HG03159 (cell line): ENCODE measurements at regions not wholly inside any gene's neighbourhood (a gene's known extent, or its start where the extent isn't known, plus 50 kb on each side); places are given as distances from the start of the nearest gene placed in this dataset.
"Not testable (repeated sequence)": the region's sequence is repeated elsewhere in the genome, so short reads cannot be mapped to it uniquely, and the experiment has no call there.

Experiments
- ATAC-seq: cut with Tn5 transposase; IDR thresholded peaks from one replicate; pipeline ENCODE4 v1.9.1; 2021; ENCODE audit warnings: mild to moderate bottlenecking, moderate library complexity; ENCODE audit not compliant: unreplicated experiment

DNA sequence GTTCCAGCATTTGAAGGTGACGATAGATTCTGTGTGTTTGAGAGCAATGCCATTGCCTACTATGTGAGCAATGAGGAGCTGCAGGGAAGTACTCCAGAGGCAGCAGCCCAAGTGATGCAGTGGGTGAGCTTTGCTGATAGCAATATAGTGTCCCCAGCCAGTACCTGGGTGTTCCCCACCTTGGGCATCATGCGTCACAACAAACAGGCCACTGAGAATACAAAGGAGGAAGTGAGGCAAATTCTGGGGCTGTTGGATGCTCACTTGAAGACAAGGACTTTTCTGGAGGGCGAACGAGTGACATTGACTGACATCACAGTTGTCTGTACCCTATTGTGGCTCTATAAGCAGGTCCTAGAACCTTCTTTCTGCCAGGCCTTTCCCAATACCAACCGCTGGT is 142.0 kb downstream of the PLS3 start:
- no peak for ATAC-seq

DNA sequence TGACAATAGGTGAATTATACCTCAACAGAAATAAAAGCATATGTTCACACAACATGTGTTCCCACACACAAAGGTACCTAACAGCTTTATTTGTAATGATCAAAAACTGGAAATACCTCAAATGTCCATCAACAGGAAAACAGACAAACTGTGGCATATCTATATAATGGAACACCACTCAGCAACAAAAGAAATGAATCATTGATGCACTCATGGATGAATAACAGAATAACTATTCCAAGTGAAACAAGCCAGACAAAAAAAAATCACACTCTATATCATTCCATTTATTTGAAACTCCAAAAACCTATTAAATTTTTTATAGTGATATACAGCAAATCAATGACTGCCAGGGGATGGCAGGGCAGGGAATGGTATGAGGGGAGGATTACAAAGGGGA is 148.1 kb downstream of the PLS3 start:
- ATAC-seq: no peak

DNA sequence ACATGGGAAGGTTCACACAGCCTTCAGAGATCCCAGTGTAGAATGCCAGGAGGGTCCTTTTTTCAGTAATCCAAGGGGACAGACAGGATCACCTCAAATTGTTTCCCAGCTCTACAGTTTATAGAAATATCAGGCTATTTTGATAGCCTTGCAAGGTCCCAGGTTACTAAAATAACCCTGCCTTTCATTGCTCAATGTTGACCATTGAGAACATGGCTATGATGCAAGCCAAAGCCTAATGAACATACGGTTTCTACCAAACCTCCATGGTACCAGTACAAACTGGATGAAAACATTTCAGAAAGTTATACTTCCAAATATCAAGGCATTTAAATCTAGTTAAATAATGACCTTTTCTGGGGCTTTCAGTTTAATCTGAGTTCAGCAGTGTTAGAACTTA is 151.5 kb downstream of the PLS3 start:
- ATAC-seq: no peak

DNA sequence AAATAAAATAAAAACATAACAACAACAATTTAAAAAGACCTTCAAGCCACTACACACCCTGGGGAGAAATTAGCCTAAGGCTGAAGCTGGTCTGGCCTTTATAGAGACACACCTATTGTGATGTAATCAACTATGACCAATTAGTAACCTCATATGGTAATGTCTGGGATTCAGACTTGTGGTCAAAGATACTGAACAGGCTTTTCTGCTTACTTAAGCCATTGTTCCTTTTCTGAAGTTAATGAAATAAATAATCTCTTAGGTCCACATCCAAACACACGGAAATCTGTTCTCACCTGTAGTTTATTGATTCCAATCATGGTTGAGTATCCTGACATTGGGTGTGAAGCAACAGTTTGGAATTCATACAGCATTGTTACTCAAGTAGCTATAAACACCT is 152.5 kb downstream of the PLS3 start:
- ATAC-seq: no peak

DNA sequence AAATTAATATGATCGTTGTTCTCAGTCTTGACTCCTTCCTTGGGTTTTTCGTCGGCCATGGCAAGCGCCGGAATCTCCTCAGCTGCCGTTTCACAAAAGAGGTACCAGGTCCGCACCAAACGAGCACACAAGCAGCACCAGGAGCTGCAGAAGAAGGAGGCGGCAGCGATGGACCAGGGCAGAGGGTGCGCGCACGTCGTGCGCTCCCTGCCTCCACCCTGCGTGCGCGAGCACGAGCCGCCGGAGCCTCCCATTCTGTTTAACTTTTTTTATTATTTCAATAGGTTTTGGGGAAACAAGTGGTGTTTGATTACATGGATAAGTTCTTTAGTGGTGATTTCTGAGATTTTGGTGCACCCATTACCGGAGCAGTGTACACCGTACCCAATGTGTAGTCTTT is 158.2 kb downstream of the PLS3 start:
- no peak for ATAC-seq

DNA sequence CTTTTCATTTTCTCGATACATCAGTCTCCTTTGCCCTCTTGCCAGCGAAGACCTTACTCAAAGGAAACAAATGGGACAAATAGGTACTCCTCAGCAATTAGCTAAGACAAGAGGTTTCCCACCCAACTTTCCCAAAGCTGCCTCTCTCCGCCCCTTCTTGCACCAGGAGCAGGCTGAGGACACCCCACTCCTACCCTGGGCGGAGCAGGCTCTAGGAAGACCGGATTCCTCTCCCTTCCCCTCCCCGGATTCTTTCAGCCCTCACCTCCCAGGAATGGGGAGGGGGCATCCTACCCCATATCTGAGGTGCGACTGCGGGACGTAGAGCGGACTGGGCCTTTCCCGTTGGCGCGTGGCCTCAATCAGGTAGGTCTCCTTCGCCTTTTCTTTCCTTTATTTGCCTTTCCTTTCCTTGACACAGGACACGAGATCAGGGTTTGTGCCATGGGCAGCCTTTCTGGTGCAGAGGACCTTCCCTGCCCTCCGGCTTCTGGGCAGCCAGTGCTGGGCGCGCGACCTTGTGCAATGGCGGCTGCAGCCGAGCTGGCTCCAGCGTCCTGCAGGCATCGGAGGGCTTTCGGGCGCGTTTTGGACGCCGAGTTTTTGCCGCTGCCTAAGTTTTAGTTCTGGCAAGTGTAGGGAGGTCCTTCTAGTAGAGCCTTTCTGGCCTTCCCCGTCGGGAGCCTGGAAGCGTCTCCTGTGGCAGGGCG is 161.9 kb downstream of the PLS3 start:
- ATAC-seq: not testable (repeated sequence)

DNA sequence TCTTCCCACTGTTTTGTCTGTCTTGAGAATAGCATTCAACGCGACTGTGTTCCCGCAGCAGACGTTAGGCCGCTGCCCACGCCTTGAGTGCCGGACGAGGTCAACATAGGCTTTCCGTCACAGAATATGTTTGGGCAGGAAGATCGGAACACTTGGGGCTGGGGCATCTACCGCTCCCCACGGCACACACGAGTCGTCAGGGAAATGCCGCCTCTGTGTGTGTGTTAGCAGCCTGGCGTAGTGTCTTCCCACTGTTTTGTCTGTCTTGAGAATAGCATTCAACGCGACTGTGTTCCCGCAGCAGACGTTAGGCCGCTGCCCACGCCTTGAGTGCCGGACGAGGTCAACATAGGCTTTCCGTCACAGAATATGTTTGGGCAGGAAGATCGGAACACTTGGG is 164.4 kb downstream of the PLS3 start:
- not testable (repeated sequence) for ATAC-seq

DNA sequence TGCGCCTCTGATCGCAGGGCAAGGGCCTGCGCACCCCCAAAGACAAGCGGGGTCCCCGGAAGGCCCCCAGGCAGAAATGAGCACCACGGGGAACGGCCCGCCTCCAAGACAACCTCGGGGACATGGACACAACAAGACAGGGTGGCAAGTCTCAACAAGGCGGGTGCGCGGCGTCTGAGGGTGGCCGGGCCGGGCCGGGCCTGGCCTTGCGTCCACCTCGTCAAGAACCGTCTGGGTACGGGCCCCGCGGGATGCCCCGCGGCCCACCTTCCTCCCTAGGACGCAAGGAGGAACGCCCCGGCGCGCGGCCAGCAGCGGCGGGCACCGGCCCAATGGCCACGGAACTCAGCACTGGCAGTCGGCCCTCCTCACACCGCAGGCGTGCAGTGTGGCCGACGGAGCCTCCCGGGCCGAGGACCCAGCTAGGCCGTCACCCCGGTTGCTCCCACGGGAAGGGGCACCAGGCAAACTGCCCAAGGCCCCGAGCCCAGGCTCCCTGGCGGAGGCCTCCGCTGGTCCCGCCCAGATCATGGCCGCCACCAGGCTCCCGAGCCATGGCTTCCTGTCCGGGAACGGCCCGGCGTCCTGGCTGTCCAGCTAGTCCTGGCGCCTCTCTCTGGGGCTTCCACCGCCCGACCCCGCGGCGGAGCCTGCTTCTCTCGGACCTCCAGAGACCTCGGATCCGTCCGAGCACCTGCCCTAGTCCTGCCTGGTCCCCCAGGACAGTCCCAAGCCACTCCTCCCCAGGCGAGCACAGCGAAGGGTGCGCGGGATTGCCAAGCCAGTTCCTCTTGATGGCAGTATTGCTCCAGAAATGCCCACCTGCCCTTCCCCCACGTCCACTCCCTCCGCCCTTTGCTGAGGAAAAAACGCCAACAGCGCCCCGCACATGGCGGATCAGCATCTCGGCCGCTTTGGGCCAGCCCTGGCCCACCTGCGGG is 167.1 kb downstream of the PLS3 start:
- peak; percentile 58 for ATAC-seq

DNA sequence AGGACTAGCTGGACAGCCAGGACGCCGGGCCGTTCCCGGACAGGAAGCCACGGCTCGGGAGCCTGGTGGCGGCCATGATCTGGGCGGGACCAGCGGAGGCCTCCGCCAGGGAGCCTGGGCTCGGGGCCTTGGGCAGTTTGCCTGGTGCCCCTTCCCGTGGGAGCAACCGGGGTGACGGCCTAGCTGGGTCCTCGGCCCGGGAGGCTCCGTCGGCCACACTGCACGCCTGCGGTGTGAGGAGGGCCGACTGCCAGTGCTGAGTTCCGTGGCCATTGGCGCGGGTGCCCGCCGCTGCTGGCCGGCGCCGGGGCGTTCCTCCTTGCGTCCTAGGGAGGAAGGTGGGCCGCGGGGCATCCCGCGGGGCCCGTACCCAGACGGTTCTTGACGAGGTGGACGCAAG is 171.6 kb downstream of the PLS3 start:
- not testable (repeated sequence) for ATAC-seq

DNA sequence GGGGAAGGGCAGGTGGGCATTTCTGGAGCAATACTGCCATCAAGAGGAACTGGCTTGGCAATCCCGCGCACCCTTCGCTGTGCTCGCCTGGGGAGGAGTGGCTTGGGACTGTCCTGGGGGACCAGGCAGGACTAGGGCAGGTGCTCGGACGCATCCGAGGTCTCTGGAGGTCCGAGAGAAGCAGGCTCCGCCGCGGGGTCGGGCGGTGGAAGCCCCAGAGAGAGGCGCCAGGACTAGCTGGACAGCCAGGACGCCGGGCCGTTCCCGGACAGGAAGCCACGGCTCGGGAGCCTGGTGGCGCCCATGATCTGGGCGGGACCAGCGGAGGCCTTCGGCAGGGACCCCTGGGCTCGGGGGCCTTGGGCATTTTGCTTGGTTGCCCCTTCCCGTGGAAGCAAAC is 174.3 kb downstream of the PLS3 start:
- ATAC-seq: not testable (repeated sequence)
